SU-DHL-6 (cell line): ENCODE measurements at regions not wholly inside any gene's neighbourhood (a gene's known extent, or its start where the extent isn't known, plus 50 kb on each side); places are given as distances from the start of the nearest gene placed in this dataset.

Experiments used
- H2AFZ ChIP-seq: fragments of 200-600 bp; sonication (generic); 2 replicates; pipeline ENCODE4 v1.6.1; 2014; ENCODE audit warnings: low read depth, mild to moderate bottlenecking, moderate library complexity, mixed read lengths, antibody characterized with exemption, low read length; ENCODE audit not compliant: severe bottlenecking
- H3F3A ChIP-seq: fragments of 200-600 bp; shearing (Covaris generic); 2 replicates; pipeline ENCODE4 v1.6.0; 2016; ENCODE audit warnings: antibody characterized with exemption, mild to moderate bottlenecking; ENCODE audit not compliant: insufficient read depth
- H3K27ac ChIP-seq: fragments of 200-600 bp; sonication (generic); 2 replicates; pipeline ENCODE4 v1.5.1; 2016; ENCODE audit warnings: low read depth, mild to moderate bottlenecking, low read length, moderate library complexity, mixed read lengths
- H3K27me3 ChIP-seq: fragments of 200-600 bp; sonication (generic), shearing (Covaris generic); 2 replicates; pipeline ENCODE4 v1.6.0; 2014; ENCODE audit warnings: mild to moderate bottlenecking, low read length
- H3K36me3 ChIP-seq: fragments of 200-600 bp; sonication (generic); 2 replicates; pipeline ENCODE4 v1.6.1; 2014; ENCODE audit warnings: mild to moderate bottlenecking, low read length, mixed read lengths
- H3K4me2 ChIP-seq: fragments of 300-600, 200-600 bp; shearing (Covaris generic), sonication (generic); 2 replicates; pipeline ENCODE4 v1.6.0; 2014; ENCODE audit warnings: low read length, low read depth, mild to moderate bottlenecking; ENCODE audit not compliant: poor library complexity, severe bottlenecking
- H3K4me3 ChIP-seq: fragments of 200-600 bp; sonication (generic); 2 replicates; pipeline ENCODE4 v1.5.1; 2014; ENCODE audit warnings: antibody characterized with exemption, low read length, mild to moderate bottlenecking, mixed read lengths; ENCODE audit not compliant: insufficient read depth, poor library complexity, severe bottlenecking
- H3K79me2 ChIP-seq: fragments of 200-600 bp; sonication (generic); 2 replicates; pipeline ENCODE4 v1.6.1; 2014; ENCODE audit warnings: mild to moderate bottlenecking, low read length, moderate library complexity; ENCODE audit not compliant: insufficient read depth
- H3K9ac ChIP-seq: fragments of 200-600 bp; sonication (generic); 2 replicates; pipeline ENCODE4 v1.7.0; 2014; ENCODE audit warnings: mild to moderate bottlenecking, low read length
- H3K9me2 ChIP-seq: fragments of 200-600 bp; sonication (generic); replicated peaks from 2 replicates; pipeline ENCODE4 v1.6.1; 2014; ENCODE audit warnings: low read length; ENCODE audit not compliant: insufficient read depth
- H3K9me3 ChIP-seq: fragments of 200-600 bp; sonication (generic); 2 replicates; pipeline ENCODE4 v1.6.1; 2014; ENCODE audit warnings: low read length, mixed read lengths; ENCODE audit not compliant: insufficient read depth
- H4K20me1 ChIP-seq: fragments of 200-600 bp; sonication (generic); 2 replicates; pipeline ENCODE4 v1.6.1; 2014; ENCODE audit warnings: low read depth, mild to moderate bottlenecking, antibody characterized with exemption, low read length, moderate library complexity, mixed read lengths
- EZH2phosphoT487 ChIP-seq: fragments of 200-600 bp; sonication (generic), shearing (Covaris generic); conservative IDR thresholded peaks from 2 replicates; pipeline ENCODE4 v1.6.1; 2018; ENCODE audit warnings: mild to moderate bottlenecking, antibody characterized with exemption, low read length, moderate library complexity, mixed read lengths
- TF ChIP-seq, protein P1 (sequence below): fragments of 200-600 bp; sonication (generic); IDR thresholded peaks from one replicate; pipeline ENCODE4 v1.5.1; 2017; ENCODE audit warnings: antibody characterized with exemption, mild to moderate bottlenecking, low read length, moderate library complexity; ENCODE audit not compliant: insufficient read depth, poor library complexity, severe bottlenecking

DNA sequence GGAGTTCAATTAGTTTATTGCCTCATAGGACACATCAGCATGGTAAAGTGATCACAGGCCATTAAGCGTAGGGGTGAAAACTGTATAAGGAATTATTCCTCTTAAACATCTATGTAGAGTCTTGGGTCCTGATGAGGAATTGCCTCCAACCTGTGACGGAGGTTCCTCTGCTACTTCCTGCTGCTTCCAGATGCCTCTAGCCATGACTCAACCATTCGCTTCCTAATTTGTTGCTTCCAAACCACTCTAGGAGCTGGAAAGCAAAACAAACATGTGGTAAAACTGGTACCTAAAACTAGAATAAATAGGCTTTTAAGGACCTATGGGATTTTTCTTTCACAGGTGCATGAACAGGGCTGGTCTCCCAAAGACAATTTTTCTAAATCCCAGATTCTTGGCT is 253.8 kb downstream of the KLF12 start:
- no peak overlapping the region for H3K4me2 ChIP-seq
- H3K9ac ChIP-seq = no peak overlapping the region
- no peaks in the 10 kb centered on the region for H3K27me3 ChIP-seq
- H3K36me3 ChIP-seq = no peaks in the 10 kb centered on the region
- no peak overlapping the region for H2AFZ ChIP-seq
- TF ChIP-seq, protein P1, sequence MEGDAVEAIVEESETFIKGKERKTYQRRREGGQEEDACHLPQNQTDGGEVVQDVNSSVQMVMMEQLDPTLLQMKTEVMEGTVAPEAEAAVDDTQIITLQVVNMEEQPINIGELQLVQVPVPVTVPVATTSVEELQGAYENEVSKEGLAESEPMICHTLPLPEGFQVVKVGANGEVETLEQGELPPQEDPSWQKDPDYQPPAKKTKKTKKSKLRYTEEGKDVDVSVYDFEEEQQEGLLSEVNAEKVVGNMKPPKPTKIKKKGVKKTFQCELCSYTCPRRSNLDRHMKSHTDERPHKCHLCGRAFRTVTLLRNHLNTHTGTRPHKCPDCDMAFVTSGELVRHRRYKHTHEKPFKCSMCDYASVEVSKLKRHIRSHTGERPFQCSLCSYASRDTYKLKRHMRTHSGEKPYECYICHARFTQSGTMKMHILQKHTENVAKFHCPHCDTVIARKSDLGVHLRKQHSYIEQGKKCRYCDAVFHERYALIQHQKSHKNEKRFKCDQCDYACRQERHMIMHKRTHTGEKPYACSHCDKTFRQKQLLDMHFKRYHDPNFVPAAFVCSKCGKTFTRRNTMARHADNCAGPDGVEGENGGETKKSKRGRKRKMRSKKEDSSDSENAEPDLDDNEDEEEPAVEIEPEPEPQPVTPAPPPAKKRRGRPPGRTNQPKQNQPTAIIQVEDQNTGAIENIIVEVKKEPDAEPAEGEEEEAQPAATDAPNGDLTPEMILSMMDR = no peak
- TF ChIP-seq EZH2phosphoT487 = no peak
- H4K20me1 ChIP-seq = no peaks in the 10 kb centered on the region; the same call in 1 of the 2 replicates
- H3K9me3 ChIP-seq = no peaks in the 10 kb centered on the region
- no peaks in the 10 kb centered on the region for H3F3A ChIP-seq
- H3K79me2 ChIP-seq = no peaks in the 10 kb centered on the region
- no peak overlapping the region for H3K4me3 ChIP-seq
- no peaks in the 10 kb centered on the region for H3K9me2 ChIP-seq
- H3K27ac ChIP-seq = no peak overlapping the region

DNA sequence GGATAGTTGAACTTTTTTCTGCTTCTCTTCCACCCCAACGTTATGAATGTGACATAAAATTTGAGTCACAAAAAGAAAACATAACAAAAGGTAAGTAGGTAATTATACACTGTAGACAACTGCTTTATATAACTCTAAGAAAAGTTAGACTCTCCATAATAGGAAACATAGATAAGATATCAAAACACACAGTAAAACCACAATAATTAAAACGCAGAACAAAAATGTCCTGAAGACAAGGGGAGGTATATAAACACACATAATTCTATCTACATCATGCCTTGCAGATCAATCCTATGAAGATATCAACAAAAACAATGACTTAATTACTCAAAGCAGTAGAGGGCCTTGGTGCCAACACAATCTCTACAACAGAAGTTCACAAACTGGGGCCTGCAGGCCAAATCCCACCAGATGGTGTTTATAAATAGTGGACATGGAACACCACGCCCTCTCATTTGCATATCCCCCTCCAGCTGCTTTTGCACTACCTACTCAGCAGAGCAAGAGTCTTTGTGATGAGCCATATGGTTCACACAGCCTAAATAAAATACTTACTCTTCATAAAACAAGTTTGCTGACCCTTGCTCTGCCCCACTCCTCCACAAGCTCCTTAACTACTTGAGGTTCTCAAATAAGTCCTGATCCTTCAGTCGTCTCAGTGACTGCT is 254.7 kb downstream of the KLF12 start:
- Histone ChIP-seq H3K4me2 (no peak overlapping the region), H3K9ac (no peak overlapping the region), H3K27ac (no peak overlapping the region)

DNA sequence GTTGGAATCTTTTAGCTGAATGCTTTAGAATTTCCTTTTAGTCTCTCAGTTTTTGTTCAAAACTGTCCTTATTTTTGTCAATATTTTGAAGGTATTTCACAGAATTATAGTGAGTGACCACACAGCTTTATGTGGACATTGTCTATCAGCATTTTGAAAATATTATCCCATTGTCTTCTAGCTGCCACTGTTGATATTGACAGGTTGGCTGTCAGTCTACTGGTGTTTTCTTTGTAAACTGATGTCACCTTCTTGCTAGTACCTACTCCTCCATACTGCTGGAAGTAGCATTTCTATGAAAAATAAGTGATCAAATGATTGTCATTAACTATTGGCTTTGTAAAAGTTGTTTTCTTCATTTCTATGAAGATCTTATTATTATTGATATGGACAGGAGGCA is 256.8 kb downstream of the KLF12 start:
- no peak overlapping the region for H2AFZ ChIP-seq
- no peaks in the 10 kb centered on the region for H3K79me2 ChIP-seq
- H3K9me2 ChIP-seq = no peaks in the 10 kb centered on the region
- H3K9me3 ChIP-seq = no peaks in the 10 kb centered on the region
- no peak overlapping the region for H3K9ac ChIP-seq
- H3K27me3 ChIP-seq = no peaks in the 10 kb centered on the region
- no peaks in the 10 kb centered on the region for H3F3A ChIP-seq
- TF ChIP-seq, protein P1 = no peak
- TF ChIP-seq EZH2phosphoT487 = no peak
- no peak overlapping the region for H3K27ac ChIP-seq
- H4K20me1 ChIP-seq = no peaks in the 10 kb centered on the region; the same call in 1 of the 2 replicates
- H3K4me3 ChIP-seq = no peak overlapping the region
- no peak overlapping the region for H3K4me2 ChIP-seq
- no peaks in the 10 kb centered on the region for H3K36me3 ChIP-seq

More for the DNA sequence above, 254.7 kb downstream of the KLF12 start:
- Histone ChIP-seq H2AFZ (no peak overlapping the region), H3K9me2 (no peaks in the 10 kb centered on the region), H3F3A (no peaks in the 10 kb centered on the region), H4K20me1 (no peaks in the 10 kb centered on the region; the same call in 1 of the 2 replicates), H3K9me3 (no peaks in the 10 kb centered on the region), H3K4me3 (no peak overlapping the region), H3K27me3 (no peaks in the 10 kb centered on the region), H3K36me3 (no peaks in the 10 kb centered on the region), H3K79me2 (no peaks in the 10 kb centered on the region)
- TF ChIP-seq, protein P1 = no peak
- no peak for TF ChIP-seq EZH2phosphoT487
